Duodenal mucosa (tissue), 2 donors: ENCODE measurements at regions not wholly inside any gene's neighbourhood (a gene's known extent, or its start where the extent isn't known, plus 50 kb on each side); places are given as distances from the start of the nearest gene placed in this dataset.
"Not testable (repeated sequence)": the region's sequence is repeated elsewhere in the genome, so short reads cannot be mapped to it uniquely, and the experiment has no call there.

Experiments
- H3K27ac ChIP-seq: one replicate; pipeline ENCODE4 v1.7.0; 2013; ENCODE audit warnings: low read depth, low read length
- H3K27me3 ChIP-seq, 2 donors: one replicate each; pipeline ENCODE4 v1.7.0; 2013; ENCODE audit warnings: low read length in 2 of 2, control low read depth in 1 of 2; ENCODE audit not compliant: insufficient read depth in 2 of 2, control insufficient read depth in 1 of 2
- H3K36me3 ChIP-seq, 2 donors: one replicate each; pipeline ENCODE4 v1.7.0; 2013; ENCODE audit warnings: low read length in 2 of 2, control low read depth in 1 of 2; ENCODE audit not compliant: insufficient read depth in 2 of 2, control insufficient read depth in 1 of 2
- H3K4me1 ChIP-seq, 2 donors: one replicate each; pipeline ENCODE4 v1.7.0; 2013; ENCODE audit warnings: low read length in 2 of 2, control low read depth in 1 of 2; ENCODE audit not compliant: insufficient read depth in 2 of 2, control insufficient read depth in 1 of 2
- H3K4me3 ChIP-seq, 2 donors: one replicate each; pipeline ENCODE4 v1.7.0; 2013; ENCODE audit warnings: low read length in 2 of 2, low read depth in 1 of 2
- H3K9ac ChIP-seq, 2 donors: one replicate each; pipeline ENCODE4 v1.7.0; 2013; ENCODE audit warnings: low read length in 2 of 2, low read depth in 1 of 2
- H3K9me3 ChIP-seq, 2 donors: one replicate each; pipeline ENCODE4 v1.7.0; 2013; ENCODE audit warnings: low read length in 2 of 2, control low read depth in 1 of 2; ENCODE audit not compliant: control insufficient read depth in 1 of 2

GRCh38 chr17:71447644-71448043 is 673.2 kb upstream of the SOX9 start:
- no peak overlapping the region for H3K4me3 ChIP-seq
- H3K27me3 ChIP-seq = no peaks in the 10 kb centered on the region
- no peak overlapping the region for H3K27ac ChIP-seq
- H3K4me1 ChIP-seq = no peaks in the 10 kb centered on the region
- H3K36me3 ChIP-seq = no peaks in the 10 kb centered on the region
- H3K9ac ChIP-seq = no peak overlapping the region
- no peaks in the 10 kb centered on the region for H3K9me3 ChIP-seq

- H3K27ac ChIP-seq, H3K9me3 ChIP-seq, H3K27me3 ChIP-seq, H3K4me3 ChIP-seq, H3K9ac ChIP-seq, H3K36me3 ChIP-seq, H3K4me1 ChIP-seq: not testable (repeated sequence)
Measured at GRCh38 chr17:71450657-71451056, 670.2 kb upstream of the SOX9 start.

- H3K4me3 ChIP-seq = no peak overlapping the region
- no peaks in the 10 kb centered on the region for H3K36me3 ChIP-seq
- no peak overlapping the region for H3K9ac ChIP-seq
- H3K4me1 ChIP-seq = no peaks in the 10 kb centered on the region
- no peaks in the 10 kb centered on the region for H3K27me3 ChIP-seq
- H3K9me3 ChIP-seq = no peaks in the 10 kb centered on the region
- H3K27ac ChIP-seq = no peak overlapping the region
Measured at GRCh38 chr17:71453876-71454422, 666.9 kb upstream of the SOX9 start.

GRCh38 chr17:71455219-71455618 is 665.6 kb upstream of the SOX9 start:
- Histone ChIP-seq H3K9ac (no peak overlapping the region), H3K36me3 (no peaks in the 10 kb centered on the region), H3K4me1 (no peaks in the 10 kb centered on the region), H3K4me3 (no peak overlapping the region), H3K9me3 (no peaks in the 10 kb centered on the region), H3K27me3 (no peaks in the 10 kb centered on the region), H3K27ac (no peak overlapping the region)

- no peaks in the 10 kb centered on the region for H3K4me1 ChIP-seq
- H3K36me3 ChIP-seq = no peaks in the 10 kb centered on the region
- no peaks in the 10 kb centered on the region for H3K27me3 ChIP-seq
- no peak overlapping the region for H3K4me3 ChIP-seq
- H3K9ac ChIP-seq = no peak overlapping the region
- no peaks in the 10 kb centered on the region for H3K9me3 ChIP-seq
- H3K27ac ChIP-seq = no peak overlapping the region
Measured at GRCh38 chr17:71458322-71458721, 662.5 kb upstream of the SOX9 start.

GRCh38 chr17:71460943-71461342 is 659.9 kb upstream of the SOX9 start:
- no peak overlapping the region for H3K4me3 ChIP-seq
- no peak overlapping the region for H3K27ac ChIP-seq
- no peaks in the 10 kb centered on the region for H3K27me3 ChIP-seq
- H3K36me3 ChIP-seq = no peaks in the 10 kb centered on the region
- no peaks in the 10 kb centered on the region for H3K4me1 ChIP-seq
- H3K9me3 ChIP-seq = no peaks in the 10 kb centered on the region
- H3K9ac ChIP-seq = no peak overlapping the region

GRCh38 chr17:71461498-71462169 is 659.2 kb upstream of the SOX9 start:
- H3K4me1 ChIP-seq = no peaks in the 10 kb centered on the region
- H3K9ac ChIP-seq = no peak overlapping the region
- H3K9me3 ChIP-seq = no peaks in the 10 kb centered on the region
- H3K4me3 ChIP-seq = no peak overlapping the region
- H3K36me3 ChIP-seq = no peaks in the 10 kb centered on the region
- no peak overlapping the region for H3K27ac ChIP-seq
- H3K27me3 ChIP-seq = no peaks in the 10 kb centered on the region

GRCh38 chr17:71464241-71464640 is 656.6 kb upstream of the SOX9 start:
- Histone ChIP-seq H3K4me3 (no peak overlapping the region), H3K27me3 (no peaks in the 10 kb centered on the region), H3K9ac (no peak overlapping the region), H3K4me1 (no peaks in the 10 kb centered on the region), H3K9me3 (no peaks in the 10 kb centered on the region), H3K27ac (no peak overlapping the region), H3K36me3 (no peaks in the 10 kb centered on the region)

- H3K9ac ChIP-seq = no peak overlapping the region
- H3K27ac ChIP-seq = no peak overlapping the region
- H3K9me3 ChIP-seq = no peaks in the 10 kb centered on the region
- no peaks in the 10 kb centered on the region for H3K4me1 ChIP-seq
- H3K27me3 ChIP-seq = no peaks in the 10 kb centered on the region
- no peak overlapping the region for H3K4me3 ChIP-seq
- H3K36me3 ChIP-seq = no peaks in the 10 kb centered on the region
Measured at GRCh38 chr17:71464751-71465150, 656.1 kb upstream of the SOX9 start.

GRCh38 chr17:71467719-71468118 is 653.1 kb upstream of the SOX9 start:
- Histone ChIP-seq H3K9ac (no peak overlapping the region), H3K36me3 (no peaks in the 10 kb centered on the region), H3K27ac (no peak overlapping the region), H3K27me3 (no peaks in the 10 kb centered on the region), H3K9me3 (no peaks in the 10 kb centered on the region), H3K4me3 (no peak overlapping the region), H3K4me1 (no peaks in the 10 kb centered on the region)
